ENCODE measurements at regions not wholly inside any gene's neighbourhood (a gene's known extent, or its start where the extent isn't known, plus 50 kb on each side); places are given as distances from the start of the nearest gene placed in this dataset.

- peaks cover 0 to 16% (median 0%) of the 10 kb centered on the region in 4 donors for H3K27me3 ChIP-seq
- H3K4me3 ChIP-seq: no peak overlapping the region
- H3K4me1 ChIP-seq: no peaks in the 10 kb centered on the region
- H3K36me3 ChIP-seq: no peaks in the 10 kb centered on the region
- intact Hi-C loops (cut with DNase I): no loop called here
- no peak overlapping the region for H3K27ac ChIP-seq
- TF ChIP-seq, protein P1, sequence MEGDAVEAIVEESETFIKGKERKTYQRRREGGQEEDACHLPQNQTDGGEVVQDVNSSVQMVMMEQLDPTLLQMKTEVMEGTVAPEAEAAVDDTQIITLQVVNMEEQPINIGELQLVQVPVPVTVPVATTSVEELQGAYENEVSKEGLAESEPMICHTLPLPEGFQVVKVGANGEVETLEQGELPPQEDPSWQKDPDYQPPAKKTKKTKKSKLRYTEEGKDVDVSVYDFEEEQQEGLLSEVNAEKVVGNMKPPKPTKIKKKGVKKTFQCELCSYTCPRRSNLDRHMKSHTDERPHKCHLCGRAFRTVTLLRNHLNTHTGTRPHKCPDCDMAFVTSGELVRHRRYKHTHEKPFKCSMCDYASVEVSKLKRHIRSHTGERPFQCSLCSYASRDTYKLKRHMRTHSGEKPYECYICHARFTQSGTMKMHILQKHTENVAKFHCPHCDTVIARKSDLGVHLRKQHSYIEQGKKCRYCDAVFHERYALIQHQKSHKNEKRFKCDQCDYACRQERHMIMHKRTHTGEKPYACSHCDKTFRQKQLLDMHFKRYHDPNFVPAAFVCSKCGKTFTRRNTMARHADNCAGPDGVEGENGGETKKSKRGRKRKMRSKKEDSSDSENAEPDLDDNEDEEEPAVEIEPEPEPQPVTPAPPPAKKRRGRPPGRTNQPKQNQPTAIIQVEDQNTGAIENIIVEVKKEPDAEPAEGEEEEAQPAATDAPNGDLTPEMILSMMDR (IDR thresholded peaks at IDR 0.05): no peak
- TF ChIP-seq POLR2A (IDR thresholded peaks at IDR 0.05): no peak
- H3K9me3 ChIP-seq: peaks cover 0 to 9% (median 0%) of the 10 kb centered on the region in 3 donors
- 89 to 94% methylated on average over 1 of the region's 1 CpG for WGBS, 2 donors
- no peak for DNase-seq
Measured at GRCh38 chr20:24877652-24878051, 71.4 kb upstream of the CST7 start.

- WGBS, 2 donors: 76 to 89% methylated on average over 6 of the region's 6 CpGs
- intact Hi-C loops (cut with DNase I): no loop called here
- DNase-seq: no peak
Measured at GRCh38 chr20:24878657-24879056, 70.4 kb upstream of the CST7 start.

GRCh38 chr20:24879875-24880274 is 69.2 kb upstream of the CST7 start:
- WGBS, 2 donors: 64 to 66% methylated on average over 3 to 5 of the region's 6 CpGs
- intact Hi-C loops (cut with DNase I): no loop called here
- DNase-seq: no peak

More at GRCh38 chr20:24878657-24879056, 70.4 kb upstream of the CST7 start:
- Histone ChIP-seq H3K27ac (no peak overlapping the region), H3K36me3 (no peaks in the 10 kb centered on the region), H3K9me3 (peaks cover 0 to 12% (median 0%) of the 10 kb centered on the region in 3 donors), H3K4me1 (no peaks in the 10 kb centered on the region), H3K4me3 (no peak overlapping the region), H3K27me3 (peaks cover 0 to 8% (median 0%) of the 10 kb centered on the region in 4 donors)
- TF ChIP-seq, protein P1 (IDR thresholded peaks at IDR 0.05): no peak
- TF ChIP-seq POLR2A (IDR thresholded peaks at IDR 0.05): no peak

DNA sequence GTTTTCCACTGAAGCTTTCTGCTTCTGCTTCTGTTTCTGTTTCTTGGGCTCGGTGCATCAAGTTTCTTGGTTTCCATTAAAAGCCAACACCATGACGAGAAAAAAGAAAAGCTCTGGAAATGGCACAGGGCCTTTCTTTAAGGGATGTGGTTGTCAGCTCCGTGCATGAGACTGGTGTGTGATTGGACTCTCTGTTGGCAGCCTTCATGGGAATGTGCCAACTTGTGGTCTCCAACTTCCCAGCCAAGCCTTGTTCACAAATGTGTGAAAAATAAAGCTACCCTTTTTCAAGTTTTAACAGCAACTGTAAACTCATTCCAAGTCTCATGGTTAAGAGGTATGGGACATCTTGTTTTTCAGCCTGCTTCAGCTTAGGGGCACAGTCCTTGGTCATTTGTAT is 68.7 kb upstream of the CST7 start:
- 30 to 47% methylated on average over 3 of the region's 3 CpGs for WGBS, 2 donors
- TF ChIP-seq, protein P1 (IDR thresholded peaks at IDR 0.05): no peak
- TF ChIP-seq POLR2A (IDR thresholded peaks at IDR 0.05): no peak
- no peaks in the 10 kb centered on the region for H3K4me1 ChIP-seq
- H3K27me3 ChIP-seq: no peaks in the 10 kb centered on the region
- no peaks in the 10 kb centered on the region for H3K36me3 ChIP-seq
- H3K9me3 ChIP-seq: peaks cover 0 to 12% (median 0%) of the 10 kb centered on the region in 3 donors
- DNase-seq: no peak
- H3K4me3 ChIP-seq: no peak overlapping the region
- intact Hi-C loops (cut with DNase I): no loop called here
- no peak overlapping the region for H3K27ac ChIP-seq

More at GRCh38 chr20:24879875-24880274, 69.2 kb upstream of the CST7 start:
- Histone ChIP-seq H3K4me3 (no peak overlapping the region), H3K36me3 (no peaks in the 10 kb centered on the region), H3K9me3 (peaks cover 0 to 12% (median 0%) of the 10 kb centered on the region in 3 donors), H3K27me3 (no peaks in the 10 kb centered on the region), H3K4me1 (no peaks in the 10 kb centered on the region), H3K27ac (no peak overlapping the region)
- TF ChIP-seq, protein P1 (IDR thresholded peaks at IDR 0.05): no peak
- no peak for TF ChIP-seq POLR2A (IDR thresholded peaks at IDR 0.05)

DNA sequence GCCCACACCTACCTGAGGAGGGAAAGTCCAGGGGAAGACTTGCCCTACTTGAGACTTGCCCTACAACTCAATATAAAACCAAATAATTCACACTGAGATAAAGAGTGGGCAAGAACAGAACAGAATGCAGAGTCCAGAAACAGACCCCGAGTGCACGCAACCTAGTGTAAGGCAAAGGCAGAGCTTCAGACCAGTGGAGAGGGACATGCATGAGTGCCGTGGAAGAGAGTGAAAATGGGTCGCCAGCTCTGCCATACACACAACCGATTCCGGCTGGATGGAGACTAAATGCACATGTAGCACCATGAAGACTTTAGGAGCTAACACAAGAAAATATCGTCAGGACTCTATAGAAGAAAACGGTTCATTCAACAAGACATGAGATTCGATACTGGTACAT is 58.8 kb upstream of the CST7 start:
- TF ChIP-seq POLR2A (IDR thresholded peaks at IDR 0.05): no peak
- TF ChIP-seq, protein P1 (IDR thresholded peaks at IDR 0.05): no peak
- WGBS, 2 donors: 88 to 91% methylated on average over 9 of the region's 9 CpGs
- intact Hi-C loops (cut with DNase I): no loop called here
- no peaks in the 10 kb centered on the region for H3K27me3 ChIP-seq
- no peak for DNase-seq
- H3K4me1 ChIP-seq: no peaks in the 10 kb centered on the region
- no peak overlapping the region for H3K27ac ChIP-seq
- H3K9me3 ChIP-seq: no peaks in the 10 kb centered on the region
- no peaks in the 10 kb centered on the region for H3K36me3 ChIP-seq
- H3K4me3 ChIP-seq: no peak overlapping the region

Measured in esophagus squamous epithelium (tissue), 5 donors.